ENCODE measurements at regions not wholly inside any gene's neighbourhood (a gene's known extent, or its start where the extent isn't known, plus 50 kb on each side); places are given as distances from the start of the nearest gene placed in this dataset. TPM values are rescaled to one million over a fixed set of nuclear protein-coding genes. Genes with fewer than 3 reads are reported as not detected.

- TF ChIP-seq TBL1XR1 (IDR thresholded peaks at IDR 0.05; ENCODE audit: low read depth, low read length), result no peak
- no peak for TF ChIP-seq RELA (IDR thresholded peaks at IDR 0.05; ENCODE audit: borderline replicate concordance, partially characterized antibody)
These were observed 50.2 kb upstream of the LYZL1 start (continued) for GRCh38 chr10:29238523-29239135.

Small RNAs in the stretch of these regions (small RNA-seq; reads per million reads assigned to genes)
- gene AL355376.1 (not detected), gene AL355376.2 (0.16 reads per million), gene RNA5SP308 (not detected), gene RNU6-270P (not detected)

Measured in GM12878 (cell line).